Activated T-cell treated with anti-CD3 and anti-CD28 coated beads, Interleukin-2, amount 50 U/mL, for 72 hours (primary cell): ENCODE measurements at regions not wholly inside any gene's neighbourhood (a gene's known extent, or its start where the extent isn't known, plus 50 kb on each side); places are given as distances from the start of the nearest gene placed in this dataset.
"Not testable (repeated sequence)": the region's sequence is repeated elsewhere in the genome, so short reads cannot be mapped to it uniquely, and the experiment has no call there.

Source experiments
- ATAC-seq, 2 donors: fragments of 150-1000 bp; cut with Tn5 transposase; replicated peaks in 1 of 2; 2 replicates each; pipeline ENCODE4 v1.10.0; 2021; ENCODE audit warnings: moderate library complexity in 2 of 2, mild to moderate bottlenecking in 1 of 2
- DNase-seq, 2 donors: peaks; one replicate each; pipeline ENCODE4 v3.0.0; 2021 to 2022; ENCODE audit warnings: mixed read lengths in 1 of 2
- H3K27ac Mint-ChIP-seq: one replicate; pipeline ENCODE4 v1.8.0; 2022; ENCODE audit warnings: mild to moderate bottlenecking, moderate library complexity, mixed read lengths
- H3K27me3 Mint-ChIP-seq: one replicate; pipeline ENCODE4 v1.8.0; 2022; ENCODE audit warnings: low read depth, mixed read lengths
- H3K36me3 Mint-ChIP-seq, 2 donors: one replicate each; pipeline ENCODE4 v1.8.0; 2022; ENCODE audit warnings: mixed read lengths in 2 of 2, mild to moderate bottlenecking in 1 of 2; ENCODE audit not compliant: insufficient read depth in 2 of 2
- H3K4me1 Mint-ChIP-seq: one replicate; pipeline ENCODE4 v1.8.0; 2022; ENCODE audit warnings: low read depth, mixed read lengths
- H3K4me3 Mint-ChIP-seq, 2 donors: one replicate each; pipeline ENCODE4 v1.8.0; 2022; ENCODE audit warnings: mild to moderate bottlenecking in 2 of 2, mixed read lengths in 2 of 2, moderate library complexity in 2 of 2
- H3K9me3 Mint-ChIP-seq, 2 donors: one replicate each; pipeline ENCODE4 v1.8.0; 2022; ENCODE audit warnings: mixed read lengths in 2 of 2

DNA sequence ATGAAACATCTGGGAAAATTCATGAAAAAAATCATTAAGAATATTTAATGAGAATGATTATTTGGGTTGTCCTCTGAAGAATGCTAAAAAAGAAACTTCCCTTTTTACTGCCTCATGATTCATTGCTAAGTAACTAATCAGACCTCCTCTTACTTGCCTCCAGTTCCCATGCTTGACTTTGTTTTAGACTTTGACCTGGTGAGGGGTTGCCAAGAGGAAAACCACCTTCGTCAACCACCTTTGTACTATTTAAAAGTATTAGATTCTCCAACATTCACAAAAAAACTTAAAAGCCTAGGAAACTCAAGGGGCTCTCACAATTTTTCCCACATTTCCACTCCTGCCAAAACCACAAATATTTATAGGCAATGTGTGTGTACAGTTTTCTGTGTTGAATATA is 115.2 kb upstream of the ST8SIA4 start:
- Mint-ChIP-seq H3K4me3 (no peak overlapping the region), H3K27ac (no peak overlapping the region), H3K27me3 (no peaks in the 10 kb centered on the region), H3K36me3 (no peaks in the 10 kb centered on the region), H3K4me1 (no peaks in the 10 kb centered on the region), H3K9me3 (no peaks in the 10 kb centered on the region)
- no peak for DNase-seq
- no peak for ATAC-seq

DNA sequence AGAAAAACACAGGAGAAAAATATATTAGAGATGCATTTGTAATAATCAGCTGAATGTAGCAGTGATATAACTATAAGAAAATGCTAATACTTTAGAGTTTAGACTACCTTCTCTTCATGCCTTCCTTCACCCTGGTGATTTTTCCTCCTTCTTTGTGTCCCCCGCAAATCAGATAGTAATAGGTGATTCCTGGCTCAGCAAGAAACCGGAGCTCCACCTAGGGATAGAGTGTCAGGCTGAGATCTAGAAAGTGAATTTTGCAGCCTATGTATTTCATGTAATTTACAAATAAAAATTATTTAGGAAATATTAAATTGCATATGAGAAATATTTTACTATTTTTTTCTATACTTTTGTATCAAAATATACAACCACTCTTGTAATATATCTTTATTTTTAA is 109.8 kb upstream of the ST8SIA4 start:
- H3K9me3 Mint-ChIP-seq, result no peaks in the 10 kb centered on the region
- no peaks in the 10 kb centered on the region for H3K27me3 Mint-ChIP-seq
- H3K27ac Mint-ChIP-seq, result no peak overlapping the region
- no peaks in the 10 kb centered on the region for H3K36me3 Mint-ChIP-seq
- no peaks in the 10 kb centered on the region for H3K4me1 Mint-ChIP-seq
- H3K4me3 Mint-ChIP-seq, result no peak overlapping the region
- no peak for ATAC-seq
- DNase-seq, result no peak

DNA sequence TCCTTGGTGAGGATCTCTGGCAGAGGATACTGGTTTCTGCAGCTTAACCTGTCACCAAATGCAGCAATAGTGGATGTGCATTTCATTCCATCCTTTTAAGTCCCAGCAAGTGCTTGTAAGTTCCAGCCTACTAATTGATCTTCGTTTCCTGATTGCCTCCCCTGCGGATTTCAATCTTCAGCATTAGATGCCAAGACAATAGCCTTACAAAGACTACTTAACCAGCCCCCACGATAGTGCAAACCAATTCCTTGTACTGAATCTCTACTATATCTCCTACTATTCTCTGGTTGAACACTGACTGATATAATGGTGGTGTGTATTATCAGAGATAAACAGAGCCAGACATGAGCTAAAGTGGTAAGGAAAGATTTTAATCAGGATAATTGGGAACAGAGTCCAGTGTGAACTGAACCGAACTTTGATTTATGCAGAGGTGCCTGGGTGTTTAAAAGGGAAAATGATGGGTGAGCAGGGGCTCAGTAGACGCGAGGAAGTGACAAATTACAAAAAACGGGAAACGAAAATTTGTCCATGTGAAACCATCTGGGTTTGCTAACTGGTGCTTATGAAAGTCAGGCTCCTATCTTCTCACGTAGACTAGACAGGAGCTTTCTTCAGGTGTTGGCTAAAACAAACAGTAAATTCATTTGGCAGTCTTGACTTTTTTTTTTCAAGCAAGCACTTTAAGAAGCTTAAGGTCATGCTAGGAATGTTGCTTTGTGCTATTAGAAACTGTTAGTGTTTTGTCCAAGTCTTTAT is 106.9 kb upstream of the ST8SIA4 start:
- Mint-ChIP-seq H3K4me3 (no peak overlapping the region), H3K27me3 (no peaks in the 10 kb centered on the region), H3K9me3 (peaks cover 0 to 1% of the 10 kb centered on the region in 2 donors), H3K4me1 (no peaks in the 10 kb centered on the region), H3K27ac (no peak overlapping the region), H3K36me3 (no peaks in the 10 kb centered on the region)
- no peak for ATAC-seq
- DNase-seq, result no peak

DNA sequence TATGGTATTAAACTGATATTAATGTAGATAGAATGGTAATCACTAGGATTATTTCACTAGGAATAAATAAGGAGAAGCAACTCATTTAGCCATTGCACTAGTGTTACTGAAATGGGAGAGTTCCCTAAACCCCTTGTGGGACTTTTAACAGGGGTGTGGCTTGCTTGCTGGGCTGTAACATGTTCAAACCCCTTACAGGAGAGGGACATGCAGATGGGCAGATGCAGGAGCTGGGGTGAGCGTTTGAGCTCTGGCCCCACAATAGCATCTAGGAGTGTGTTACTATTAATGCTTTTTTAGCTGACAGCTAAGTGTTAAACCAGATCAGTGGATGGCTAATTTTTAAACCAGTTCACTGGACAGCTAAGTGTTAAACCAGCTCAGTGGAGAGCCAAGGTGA is 89.3 kb upstream of the ST8SIA4 start:
- DNase-seq (no peak), ATAC-seq (no peak)
- no peaks in the 10 kb centered on the region for H3K36me3 Mint-ChIP-seq
- H3K4me3 Mint-ChIP-seq, result no peak overlapping the region
- no peaks in the 10 kb centered on the region for H3K27me3 Mint-ChIP-seq
- H3K4me1 Mint-ChIP-seq, result no peaks in the 10 kb centered on the region
- H3K9me3 Mint-ChIP-seq, result no peaks in the 10 kb centered on the region
- H3K27ac Mint-ChIP-seq, result no peak overlapping the region

DNA sequence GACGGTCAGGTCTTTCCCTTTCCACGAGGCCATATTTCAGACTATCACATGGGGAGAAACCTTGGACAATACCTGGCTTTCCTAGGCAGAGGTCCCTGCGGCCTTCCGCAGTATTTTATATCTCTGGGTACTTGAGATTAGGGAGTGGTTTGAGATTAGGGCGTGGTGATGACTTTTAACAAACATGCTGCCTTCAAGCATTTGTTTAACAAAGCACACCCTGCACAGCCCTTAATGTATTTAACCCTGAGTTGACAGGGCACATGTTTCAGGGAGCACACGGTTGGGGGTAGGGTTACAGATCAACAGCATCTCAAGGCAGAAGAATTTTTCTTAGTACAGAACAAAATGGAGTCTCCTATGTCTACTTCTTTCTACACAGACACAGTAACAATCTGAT is 80.5 kb upstream of the ST8SIA4 start:
- not testable (repeated sequence) for H3K36me3 Mint-ChIP-seq, H3K27me3 Mint-ChIP-seq, ATAC-seq, H3K27ac Mint-ChIP-seq, DNase-seq, H3K4me3 Mint-ChIP-seq, H3K9me3 Mint-ChIP-seq, H3K4me1 Mint-ChIP-seq

DNA sequence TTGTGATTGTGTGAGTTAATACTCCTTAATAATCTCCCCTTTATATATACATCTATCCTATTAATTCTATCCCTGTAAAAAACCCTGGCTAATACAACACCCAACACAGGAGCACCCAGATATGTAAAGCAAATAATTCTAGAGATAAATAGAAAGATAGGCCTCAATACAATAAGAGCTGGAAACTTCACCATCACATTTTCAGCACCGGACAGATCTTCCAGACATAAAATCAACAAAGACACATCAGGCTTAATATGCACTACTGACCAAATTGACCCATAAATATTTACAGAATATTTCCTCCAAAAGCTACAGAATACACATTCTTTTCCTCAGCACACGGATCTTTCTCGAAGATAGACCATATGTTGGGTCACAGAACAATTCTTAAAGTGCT is 71.0 kb upstream of the ST8SIA4 start:
- H3K4me3 Mint-ChIP-seq, result no peak overlapping the region
- peaks cover 0 to 2% of the 10 kb centered on the region in 2 donors for H3K9me3 Mint-ChIP-seq
- peaks cover 0 to 1% of the 10 kb centered on the region in 2 donors for H3K36me3 Mint-ChIP-seq
- no peaks in the 10 kb centered on the region for H3K27me3 Mint-ChIP-seq
- H3K27ac Mint-ChIP-seq, result no peak overlapping the region
- H3K4me1 Mint-ChIP-seq, result no peaks in the 10 kb centered on the region
- no peak for ATAC-seq
- DNase-seq, result no peak

DNA sequence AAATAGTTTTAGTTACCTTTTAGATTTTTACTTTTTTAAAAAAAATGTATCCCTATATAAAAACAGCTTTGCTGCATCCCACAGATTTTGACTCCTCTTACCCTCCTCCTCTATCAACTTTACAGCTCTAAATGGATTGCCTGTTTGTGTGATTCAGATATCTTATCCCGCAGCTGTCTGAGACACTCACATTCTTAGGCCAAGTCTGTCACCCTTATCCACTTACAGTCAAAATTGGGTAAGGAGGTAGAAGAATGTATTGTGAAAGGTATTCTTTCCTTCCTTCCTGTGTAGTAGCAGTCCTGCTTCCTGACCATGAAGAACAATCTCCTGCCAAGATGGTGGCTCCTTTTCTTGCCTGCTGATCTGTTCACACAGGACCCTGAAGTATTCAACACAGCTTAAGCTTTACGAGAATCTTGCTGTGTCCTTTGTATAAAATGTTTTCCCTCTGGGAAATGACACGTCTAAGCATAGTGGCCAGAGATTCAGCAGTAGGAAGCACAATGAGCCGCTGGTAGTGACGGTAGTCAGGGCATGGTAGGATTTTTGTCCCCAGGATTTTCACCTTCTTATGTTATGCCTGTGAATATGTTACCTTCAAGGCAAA is 67.7 kb upstream of the ST8SIA4 start:
- Mint-ChIP-seq H3K27me3 (no peaks in the 10 kb centered on the region), H3K4me1 (no peaks in the 10 kb centered on the region), H3K4me3 (no peak overlapping the region), H3K36me3 (no peaks in the 10 kb centered on the region), H3K9me3 (peaks cover 0 to 2% of the 10 kb centered on the region in 2 donors), H3K27ac (no peak overlapping the region)
- DNase-seq (no peak), ATAC-seq (no peak)

DNA sequence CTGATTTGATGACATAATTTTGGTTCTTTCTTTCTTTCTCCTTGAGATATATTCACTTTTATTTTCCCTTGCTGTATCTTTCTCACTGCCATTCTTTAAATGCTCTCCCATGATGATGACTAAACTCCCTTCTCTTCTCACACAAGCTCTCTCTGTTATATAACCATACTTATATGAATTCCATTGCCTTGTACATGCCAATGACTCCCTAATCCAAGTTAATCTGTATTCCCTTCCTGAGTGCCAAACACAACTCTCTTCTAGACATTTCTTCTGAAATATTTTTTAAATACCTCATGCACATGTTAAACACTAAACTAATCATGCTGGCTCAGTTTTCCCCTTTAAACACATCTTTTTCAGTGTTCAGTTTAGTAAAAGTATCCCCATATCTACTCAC is 62.2 kb upstream of the ST8SIA4 start:
- Mint-ChIP-seq H3K27ac (peak overlapping the region; percentile 11), H3K4me1 (no peaks in the 10 kb centered on the region), H3K27me3 (no peaks in the 10 kb centered on the region), H3K4me3 (no peak overlapping the region), H3K9me3 (peaks cover 2% of the 10 kb centered on the region in 2 donors), H3K36me3 (peaks cover 2% of the 10 kb centered on the region in 2 donors)
- no peak for DNase-seq
- ATAC-seq, result no peak
